ENCODE measurements at regions not wholly inside any gene's neighbourhood (a gene's known extent, or its start where the extent isn't known, plus 50 kb on each side); places are given as distances from the start of the nearest gene placed in this dataset.

- TF ChIP-seq CTCF (IDR thresholded peaks at IDR 0.05; ENCODE audit: low read depth, low read length, poor library complexity, severe bottlenecking), result no peak
- no peak for TF ChIP-seq EZH2phosphoT487 (IDR thresholded peaks at IDR 0.05; ENCODE audit: borderline replicate concordance, low read length)
Measured at GRCh38 chr5:27734838-27735237, 696.5 kb upstream of the CDH9 start.
